GM18867 (cell line): ENCODE measurements at regions not wholly inside any gene's neighbourhood (a gene's known extent, or its start where the extent isn't known, plus 50 kb on each side); places are given as distances from the start of the nearest gene placed in this dataset.
"Not testable (repeated sequence)": the region's sequence is repeated elsewhere in the genome, so short reads cannot be mapped to it uniquely, and the experiment has no call there.

Experiments
- ATAC-seq: cut with Tn5 transposase; IDR thresholded peaks from one replicate; pipeline ENCODE4 v1.9.1; 2021; ENCODE audit warnings: mild to moderate bottlenecking, moderate library complexity; ENCODE audit not compliant: unreplicated experiment

- ATAC-seq, result no peak
Observed at GRCh38 chr21:38900499-38900898, 94.8 kb downstream of the ETS2 start.

DNA sequence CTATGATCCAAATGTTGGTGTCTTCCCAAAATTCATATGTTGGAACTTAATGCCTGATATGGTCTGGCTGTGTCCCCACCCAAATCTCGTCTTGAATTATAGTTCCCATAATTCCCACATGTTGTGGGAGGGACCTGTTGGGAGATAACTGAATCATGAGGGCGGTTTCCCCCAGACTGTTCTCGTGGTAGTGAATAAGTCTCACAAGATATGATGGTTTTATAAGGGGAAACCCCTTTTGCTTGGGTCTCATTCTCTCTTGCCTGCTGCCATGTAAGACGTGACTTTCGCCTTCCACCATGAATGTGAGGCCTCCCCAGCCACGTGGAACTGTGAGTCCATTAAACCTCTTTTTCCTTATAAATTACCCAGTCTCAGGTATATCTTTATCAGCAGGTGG, 94.3 kb downstream of the ETS2 start:
- ATAC-seq, result not testable (repeated sequence)

DNA sequence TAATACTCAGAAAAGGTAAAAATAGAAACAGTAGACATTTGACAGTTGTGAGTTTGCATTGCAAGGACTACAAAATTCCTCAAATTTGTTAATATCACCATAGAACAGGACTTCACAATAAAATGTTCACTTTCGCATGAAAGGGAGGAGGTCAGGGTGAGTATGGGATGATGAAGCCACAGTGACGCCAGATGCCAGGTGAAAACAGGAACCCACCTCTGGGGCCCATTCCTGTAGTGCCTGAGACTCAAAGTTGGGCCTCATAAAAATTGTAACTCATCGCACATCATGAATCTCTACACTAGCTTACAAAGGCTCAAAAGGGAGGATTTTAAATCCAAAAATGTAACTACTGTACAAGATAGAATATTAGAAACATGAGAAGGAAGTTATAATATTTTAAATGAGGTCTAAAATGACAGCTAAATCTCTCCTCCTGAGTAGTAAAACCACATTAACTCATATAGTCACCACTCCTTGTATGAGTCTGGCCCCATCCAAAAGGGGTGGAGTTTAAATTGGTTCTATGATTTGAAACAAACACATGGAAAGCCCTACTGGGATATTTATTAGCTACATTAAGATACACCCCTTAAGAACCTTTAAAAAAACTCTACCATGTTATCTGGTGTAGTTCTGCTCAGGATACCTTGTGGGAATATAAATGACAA, 93.7 kb downstream of the ETS2 start:
- no peak for ATAC-seq

GRCh38 chr21:38898422-38899096, 92.8 kb downstream of the ETS2 start:
- no peak for ATAC-seq

- ATAC-seq, result no peak
Observed at GRCh38 chr21:38897532-38898421, 92.0 kb downstream of the ETS2 start.

DNA sequence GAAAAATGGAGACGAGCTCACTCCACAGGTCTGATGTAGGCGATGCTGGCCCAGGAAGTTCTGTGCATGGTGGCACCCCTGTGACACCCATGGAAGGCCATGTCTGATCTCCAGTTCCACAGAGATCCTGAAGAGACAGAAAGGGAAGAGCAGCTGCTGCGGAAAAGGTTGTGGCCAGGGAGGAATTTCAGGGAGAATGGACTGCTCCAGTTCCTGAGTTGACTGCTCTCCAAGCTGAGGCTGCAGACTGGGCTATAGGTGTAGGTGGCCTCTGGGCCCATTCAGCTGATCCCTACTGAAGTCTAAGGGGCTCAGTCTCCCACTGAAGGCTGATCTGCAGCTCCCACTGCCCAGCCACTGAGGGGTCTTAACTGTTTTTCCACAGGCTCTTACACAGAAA, 89.2 kb downstream of the ETS2 start:
- no peak for ATAC-seq

DNA sequence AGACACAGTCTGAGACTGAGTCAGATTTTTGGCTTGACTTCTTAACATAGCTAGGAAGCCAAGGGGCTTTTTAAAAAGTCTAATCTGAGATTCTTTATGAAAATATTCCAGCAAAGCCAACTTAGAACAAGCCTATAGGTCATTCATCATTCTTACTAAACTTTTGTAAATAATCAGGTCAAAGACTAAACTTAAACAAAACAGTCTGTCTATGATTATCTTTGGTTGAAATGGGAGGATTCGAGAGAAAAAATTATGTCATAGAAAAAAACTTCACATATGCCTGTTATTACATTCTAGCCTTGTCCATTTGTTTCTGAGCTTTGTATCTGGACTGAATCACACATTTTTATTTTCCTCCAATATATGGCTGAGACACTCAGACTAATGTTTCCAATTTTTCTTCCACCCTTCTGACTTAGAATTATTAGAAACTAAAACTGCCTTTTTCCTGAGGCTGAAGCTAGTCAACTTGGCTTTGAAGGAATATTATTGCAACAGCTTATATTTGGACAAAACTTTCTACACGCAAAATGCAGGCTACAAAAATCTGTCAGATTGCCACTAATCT, 83.3 kb downstream of the ETS2 start:
- no peak for ATAC-seq

DNA sequence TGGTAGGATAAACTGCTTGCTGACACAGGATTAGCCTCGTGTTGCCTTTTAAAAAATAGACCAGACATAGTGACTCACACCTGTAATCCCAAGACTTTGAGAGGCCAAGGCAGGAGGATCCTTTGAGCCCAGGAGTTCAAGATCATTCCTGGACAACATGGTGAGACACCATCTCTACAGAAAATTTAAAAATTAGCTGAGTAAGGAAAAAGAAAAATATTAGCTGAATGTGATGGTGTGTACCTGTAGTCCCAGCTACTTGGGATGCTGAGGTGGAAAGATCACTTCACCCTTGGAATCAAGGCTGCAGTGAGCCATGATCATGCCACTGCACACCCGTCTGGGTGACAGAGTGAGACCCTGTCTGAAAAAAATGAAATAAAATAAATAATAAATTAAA, 82.0 kb downstream of the ETS2 start:
- ATAC-seq, result no peak

DNA sequence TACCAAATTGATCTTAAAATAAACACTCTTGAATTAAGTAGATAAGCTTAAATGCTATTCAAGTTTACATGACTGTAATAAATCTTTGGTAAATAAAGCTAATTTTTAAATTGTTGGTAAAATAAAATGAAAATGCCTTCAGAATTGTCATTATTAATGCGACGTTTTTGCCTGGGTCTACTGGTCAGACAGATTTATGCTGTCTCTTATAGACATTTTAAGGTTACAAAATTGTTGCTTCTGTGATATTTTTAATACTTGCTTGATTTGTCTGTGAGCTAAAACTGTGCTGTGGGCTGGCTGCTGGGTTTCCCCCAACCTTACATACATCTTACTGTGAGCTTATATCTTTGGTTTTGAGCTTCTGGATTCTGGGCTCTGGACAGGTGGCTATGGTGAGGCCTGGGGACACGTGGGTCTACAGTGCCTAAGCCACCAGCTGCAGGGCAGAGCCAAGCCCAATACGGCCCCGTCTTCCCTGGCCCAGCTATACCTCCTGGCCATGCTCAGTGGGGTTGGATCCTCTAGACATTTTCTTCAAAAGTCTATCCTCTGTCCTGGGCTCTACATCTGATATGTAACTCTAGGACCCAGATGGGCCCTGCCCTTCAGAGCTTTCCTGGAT, 81.4 kb downstream of the ETS2 start:
- ATAC-seq, result no peak

- ATAC-seq, result no peak
Observed at GRCh38 chr21:38885909-38886308, 80.2 kb downstream of the ETS2 start.

DNA sequence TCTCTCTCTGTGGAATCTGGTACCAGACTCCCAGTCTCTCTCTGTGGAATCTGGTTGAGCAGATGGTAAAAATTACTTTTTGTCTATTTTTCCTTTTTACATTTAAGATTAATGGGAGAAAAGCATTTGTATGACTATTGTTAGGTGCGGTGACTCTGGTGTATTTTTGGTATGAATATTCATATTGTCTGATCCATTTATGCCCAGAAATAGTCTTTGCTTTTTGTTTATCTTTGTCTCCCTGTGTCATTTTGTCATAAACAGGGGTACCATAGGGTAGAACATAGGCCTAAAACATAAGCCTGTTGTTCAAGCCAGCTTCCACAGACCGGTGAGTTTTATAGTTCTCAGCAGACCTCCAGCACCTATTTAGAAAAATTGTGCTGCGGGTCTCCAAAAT, 78.7 kb downstream of the ETS2 start:
- ATAC-seq, result no peak

GRCh38 chr21:38883142-38883541, 77.4 kb downstream of the ETS2 start:
- no peak for ATAC-seq

DNA sequence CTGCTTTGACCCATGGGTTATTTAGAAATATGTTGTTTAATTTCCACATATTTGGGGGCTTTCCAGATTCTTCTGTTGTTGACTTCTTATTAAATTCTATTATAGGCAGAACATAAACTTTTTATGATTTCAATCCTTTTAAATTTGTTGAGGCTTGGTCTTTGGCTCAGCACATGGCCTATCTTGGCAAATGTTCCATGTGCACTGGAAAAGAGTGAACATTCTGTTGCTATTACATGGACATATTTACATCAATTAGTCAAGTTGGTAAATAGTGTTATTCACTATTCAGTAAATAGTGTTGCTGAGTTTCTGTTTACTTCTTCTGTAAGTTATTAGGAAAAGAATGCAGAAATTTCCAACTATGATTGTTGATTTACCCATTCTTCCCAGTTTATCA, 75.4 kb downstream of the ETS2 start:
- ATAC-seq, result no peak

GRCh38 chr21:38880577-38880966, 74.8 kb downstream of the ETS2 start:
- ATAC-seq, result no peak

DNA sequence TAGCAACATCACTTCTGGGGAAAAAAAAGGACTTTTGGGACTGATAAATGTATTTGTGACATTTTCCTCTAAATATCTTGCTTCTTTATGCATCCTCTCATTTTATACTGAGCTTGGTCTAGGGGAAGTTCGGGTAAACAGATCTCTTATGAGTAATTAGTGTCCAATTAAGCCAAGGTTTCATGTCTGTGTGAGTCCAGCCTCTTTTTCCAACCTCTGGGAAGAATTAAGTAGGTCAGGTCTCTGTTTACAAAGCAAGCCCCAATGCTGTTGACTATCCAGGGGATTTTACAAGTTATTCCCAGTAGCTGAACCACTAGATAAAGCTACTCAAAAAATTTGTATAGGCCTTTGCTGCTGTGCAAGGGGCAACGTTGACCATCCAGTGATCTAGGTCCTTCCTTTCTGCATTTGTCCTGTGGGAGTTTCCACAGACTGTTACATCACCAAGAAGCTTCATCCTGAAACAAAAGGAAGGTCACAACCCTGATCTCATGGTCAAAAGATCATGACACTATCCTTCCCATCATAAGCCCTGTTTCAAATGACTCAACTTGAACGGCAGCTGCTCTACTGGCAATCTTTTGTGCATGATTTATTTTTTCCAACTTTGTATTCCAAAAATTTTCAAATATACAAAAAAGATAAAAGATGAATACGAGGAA, 74.3 kb downstream of the ETS2 start:
- ATAC-seq, result no peak

DNA sequence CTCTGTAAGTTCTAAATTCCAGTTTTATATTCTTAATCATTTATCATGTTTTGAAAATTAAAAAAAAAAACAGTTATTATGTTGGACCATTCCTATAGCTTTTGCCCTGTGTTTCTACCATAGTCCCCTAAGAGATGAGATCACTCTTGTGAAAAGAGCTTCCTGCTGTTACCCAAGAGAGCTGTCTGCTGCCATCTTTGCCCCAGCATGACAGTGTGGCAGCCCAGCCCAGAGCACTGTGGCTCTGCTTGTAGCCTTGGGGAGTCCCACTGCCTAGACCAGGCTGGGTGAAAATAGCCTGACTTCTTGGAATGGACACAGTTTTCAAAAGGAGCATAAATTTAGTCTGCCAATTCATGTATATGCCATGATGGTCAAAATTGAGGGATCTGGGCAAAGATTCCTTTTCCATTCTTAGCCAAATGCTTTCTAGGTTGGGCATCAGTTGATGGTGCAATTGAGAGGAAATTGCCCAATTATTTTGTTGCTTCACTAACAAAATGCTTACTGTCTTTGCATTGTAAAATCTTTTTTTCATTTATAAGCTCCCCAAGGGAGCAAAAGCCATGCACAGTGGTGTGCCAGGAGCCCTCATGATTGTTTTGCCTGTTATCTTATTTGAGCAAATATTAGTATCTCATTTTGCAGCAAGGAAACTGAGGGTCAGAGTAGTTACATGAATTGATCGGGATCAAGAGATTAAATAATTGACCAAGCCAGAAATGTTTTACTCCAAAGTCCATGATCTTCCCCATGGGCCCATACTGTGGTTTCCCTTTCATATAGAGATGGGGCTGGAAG, 72.8 kb downstream of the ETS2 start:
- no peak for ATAC-seq

DNA sequence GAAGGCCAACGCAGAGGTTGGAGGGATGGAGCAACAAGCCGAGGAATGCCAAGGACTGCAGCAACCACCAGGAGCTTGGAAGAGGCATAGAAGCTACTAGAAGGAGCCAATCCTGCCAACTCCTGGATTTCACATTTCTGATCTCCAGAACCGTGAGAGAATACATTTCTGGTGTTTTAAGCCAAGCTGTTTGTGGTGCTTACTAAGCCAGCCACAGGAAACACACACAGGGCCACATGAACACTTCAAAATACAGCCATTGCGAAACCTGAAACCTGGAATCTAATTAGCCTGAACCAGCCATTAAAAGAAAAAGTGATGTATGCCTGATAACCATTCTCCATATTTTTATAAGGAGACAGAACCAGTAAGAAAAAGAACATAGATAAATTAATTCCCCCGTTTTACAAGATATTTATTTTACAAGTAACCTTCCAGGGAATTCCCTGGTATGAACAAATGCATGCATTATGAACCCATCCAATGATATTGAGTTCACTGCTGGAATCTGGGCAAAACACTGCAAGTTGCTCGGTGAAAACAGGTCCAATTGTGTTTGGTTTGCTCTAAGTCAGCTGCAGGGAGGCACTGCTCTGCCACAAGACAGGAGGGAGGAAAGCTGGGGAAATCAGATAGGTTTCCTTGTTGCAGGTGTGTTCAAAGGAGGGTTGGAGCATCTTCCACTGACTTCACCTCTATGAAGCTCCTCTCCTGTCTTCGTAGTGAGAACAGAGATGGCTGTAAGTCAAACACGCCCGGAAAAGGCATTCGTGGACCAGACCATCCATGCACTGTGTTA, 70.2 kb downstream of the ETS2 start:
- no peak for ATAC-seq
